H1 (cell line): ENCODE measurements at regions not wholly inside any gene's neighbourhood (a gene's known extent, or its start where the extent isn't known, plus 50 kb on each side); places are given as distances from the start of the nearest gene placed in this dataset.

Source experiments
- CTCF ChIA-PET: fragments of 300-600 bp; sonication (Branson Sonifier 250); formaldehyde crosslinking; loops from one replicate; lab custom pipeline; 2021; ENCODE audit not compliant: partially characterized antibody; lab: Charles Lee
- POLR2A ChIA-PET: fragments of 300-600 bp; sonication (Branson Sonifier 250); formaldehyde crosslinking; loops from one replicate; lab custom pipeline; 2021; ENCODE audit warnings: inconsistent platforms; ENCODE audit not compliant: partially characterized antibody; lab: Charles Lee
- DNase-seq, 2 experiments: peaks; one replicate each; pipeline versions ENCODE4 v3.0.0 to v3.0.0-alpha.2; 2010 to 2022; ENCODE audit warnings: low spot score in 2 of 2, low read depth in 1 of 2, mixed read lengths in 1 of 2
- FAIRE-seq: peaks from 2 replicates; lab custom pipeline; 2011; peaks lifted over from hg19 to GRCh38; lab: Jason Lieb, UNC
- H2AFZ ChIP-seq: 2 replicates; pipeline ENCODE4 v1.8.1; 2012; ENCODE audit warnings: low read length, inconsistent platforms
- H2AK5ac ChIP-seq: 2 replicates; pipeline ENCODE4 v1.6.1; 2013; ENCODE audit warnings: low read depth, low read length
- H2BK120ac ChIP-seq: replicated peaks from 2 replicates; pipeline ENCODE3; 2013; ENCODE audit warnings: low read depth, low read length, inconsistent platforms
- H2BK12ac ChIP-seq: 2 replicates; pipeline ENCODE4 v1.6.1; 2013; ENCODE audit warnings: low read depth, low read length
- H2BK15ac ChIP-seq: 2 replicates; pipeline ENCODE4 v1.6.1; 2013; ENCODE audit warnings: low read length
- H2BK20ac ChIP-seq: 2 replicates; pipeline ENCODE4 v1.6.1; 2013; ENCODE audit warnings: low read length
- H2BK5ac ChIP-seq: 2 replicates; pipeline ENCODE4 v1.6.1; 2013; ENCODE audit warnings: low read depth, low read length
- H3K14ac ChIP-seq: 2 replicates; pipeline ENCODE4 v1.6.1; 2013; ENCODE audit warnings: inconsistent platforms; ENCODE audit not compliant: insufficient read length
- H3K18ac ChIP-seq: 2 replicates; pipeline ENCODE4 v1.6.1; 2013; ENCODE audit warnings: low read length; ENCODE audit errors: extremely low read depth
- H3K23ac ChIP-seq: 2 replicates; pipeline ENCODE4 v1.6.1; 2013; ENCODE audit warnings: inconsistent platforms; ENCODE audit not compliant: insufficient read length
- H3K23me2 ChIP-seq: 2 replicates; pipeline ENCODE4 v1.6.1; 2013; ENCODE audit warnings: low read depth, low read length
- H3K27ac ChIP-seq: 2 replicates; pipeline ENCODE4 v1.6.1; 2011; ENCODE audit warnings: low read depth, low read length, inconsistent platforms
- H3K27me3 ChIP-seq, 4 experiments: replicated peaks in 1 of 4; 1 replicate in 1 of 4; 2 replicates in 3 of 4; pipeline versions ENCODE4 v1.6.1 to v1.8.1; 2011 to 2013; ENCODE audit warnings: low read length in 3 of 4, mild to moderate bottlenecking in 3 of 4, inconsistent platforms in 2 of 4, mixed read lengths in 2 of 4, moderate library complexity in 1 of 4; ENCODE audit not compliant: control insufficient read depth in 3 of 4, insufficient read depth in 3 of 4; ENCODE audit errors: extremely low read depth in 1 of 4
- H3K36me3 ChIP-seq, 4 experiments: 2 replicates each; pipeline versions ENCODE4 v1.6.1 to v1.8.1; 2011 to 2013; ENCODE audit warnings: mild to moderate bottlenecking in 4 of 4, low read length in 3 of 4, moderate library complexity in 2 of 4, control low read depth in 1 of 4, inconsistent platforms in 1 of 4; ENCODE audit not compliant: insufficient read depth in 4 of 4, control insufficient read depth in 2 of 4
- H3K4ac ChIP-seq: replicated peaks from 2 replicates; pipeline ENCODE3; 2013; ENCODE audit warnings: low read length, low read depth, mixed read lengths, inconsistent platforms; ENCODE audit not compliant: insufficient read length
- H3K4me1 ChIP-seq, 4 experiments: replicated peaks in 1 of 4; 1 replicate in 1 of 4; 2 replicates in 3 of 4; pipeline versions ENCODE4 v1.6.1 to v1.8.1; 2011 to 2013; ENCODE audit warnings: low read length in 3 of 4, inconsistent platforms in 2 of 4, mixed read lengths in 1 of 4; ENCODE audit not compliant: insufficient read depth in 4 of 4, control insufficient read depth in 3 of 4
- H3K4me2 ChIP-seq, 2 experiments: 2 replicates each; pipeline versions ENCODE4 v1.6.1 to v1.8.1; 2011 to 2013; ENCODE audit warnings: low read depth in 2 of 2, low read length in 2 of 2, control low read depth in 1 of 2, inconsistent platforms in 1 of 2, mild to moderate bottlenecking in 1 of 2; ENCODE audit not compliant: insufficient read depth in 1 of 2
- H3K4me3 ChIP-seq, 4 experiments: fragments of 200-600, 300-600 bp in 1 of 4; sonication (generic), shearing (Covaris generic), sonication (Bioruptor Twin) in 1 of 4; 2 replicates each; pipeline versions ENCODE4 v1.5.1 to v1.8.1; 2011 to 2016; ENCODE audit warnings: low read length in 4 of 4, low read depth in 3 of 4, control low read depth in 2 of 4, inconsistent platforms in 2 of 4, mild to moderate bottlenecking in 2 of 4, mixed read lengths in 1 of 4, moderate library complexity in 1 of 4; ENCODE audit not compliant: insufficient read depth in 2 of 4; ENCODE audit errors: extremely low read depth in 1 of 4
- H3K56ac ChIP-seq: replicated peaks from 2 replicates; pipeline ENCODE3; 2013; ENCODE audit warnings: low read depth, mild to moderate bottlenecking, mixed read lengths, low read length, inconsistent platforms; ENCODE audit not compliant: insufficient read length
- H3K79me1 ChIP-seq: 2 replicates; pipeline ENCODE4 v1.6.1; 2013; ENCODE audit warnings: low read depth, low read length, control low read depth
- H3K79me2 ChIP-seq, 2 experiments: 2 replicates each; pipeline versions ENCODE4 v1.6.1 to v1.8.1; 2012 to 2013; ENCODE audit warnings: low read length in 2 of 2, mild to moderate bottlenecking in 2 of 2, inconsistent platforms in 1 of 2; ENCODE audit not compliant: insufficient read depth in 2 of 2, control insufficient read depth in 1 of 2
- H3K9ac ChIP-seq, 4 experiments: replicated peaks in 1 of 4; 1 replicate in 1 of 4; 2 replicates in 3 of 4; pipeline versions ENCODE4 v1.6.1 to v1.8.1; 2011 to 2013; ENCODE audit warnings: low read depth in 3 of 4, low read length in 3 of 4, control low read depth in 2 of 4, mild to moderate bottlenecking in 2 of 4, moderate library complexity in 2 of 4, inconsistent platforms in 1 of 4; ENCODE audit errors: extremely low read depth in 1 of 4
- H3K9me3 ChIP-seq, 2 experiments: 2 replicates each; pipeline versions ENCODE4 v1.6.1 to v1.8.1; 2012 to 2013; ENCODE audit warnings: mild to moderate bottlenecking in 2 of 2, moderate library complexity in 2 of 2, control low read depth in 1 of 2, inconsistent platforms in 1 of 2, low read depth in 1 of 2, low read length in 1 of 2, mixed read lengths in 1 of 2; ENCODE audit not compliant: insufficient read depth in 2 of 2
- H4K20me1 ChIP-seq, 2 experiments: replicated peaks in 1 of 2; 2 replicates each; pipeline versions ENCODE3 to v1.8.1; 2011 to 2013; ENCODE audit warnings: inconsistent platforms in 2 of 2, low read length in 2 of 2, mild to moderate bottlenecking in 1 of 2; ENCODE audit not compliant: insufficient read depth in 2 of 2, control insufficient read depth in 1 of 2
- H4K5ac ChIP-seq: 2 replicates; pipeline ENCODE4 v1.6.1; 2013; ENCODE audit warnings: low read length, low read depth, mixed read lengths, inconsistent platforms; ENCODE audit not compliant: insufficient read length
- H4K8ac ChIP-seq: 2 replicates; pipeline ENCODE4 v1.8.0; 2013; ENCODE audit warnings: mild to moderate bottlenecking, moderate library complexity, low read length, inconsistent platforms; ENCODE audit not compliant: insufficient read depth; ENCODE audit errors: extremely low read depth
- H4K91ac ChIP-seq: replicated peaks from 2 replicates; pipeline ENCODE3; 2013; ENCODE audit warnings: low read length, mixed read lengths, inconsistent platforms; ENCODE audit not compliant: insufficient read length
- ASH2L ChIP-seq: fragments of 200-600, 300-600 bp; sonication (generic); IDR thresholded peaks from one replicate; pipeline ENCODE4 v1.7.1; 2017; ENCODE audit warnings: low read length
- BCL11A ChIP-seq, 2 experiments: IDR thresholded peaks; one replicate each; pipeline ENCODE4 v1.6.1; 2011; ENCODE audit warnings: low read depth in 2 of 2, low read length in 2 of 2, mild to moderate bottlenecking in 2 of 2
- CEBPB ChIP-seq: IDR thresholded peaks from 2 replicates; pipeline ENCODE4 v1.6.1; 2012; ENCODE audit warnings: low read depth, low read length
- EZH2 ChIP-seq: fragments of 200-600 bp; sonication (generic); IDR thresholded peaks from 2 replicates; pipeline ENCODE4 v1.7.1; 2012; ENCODE audit warnings: low read depth, mild to moderate bottlenecking, moderate library complexity, low read length, inconsistent platforms; ENCODE audit not compliant: severe bottlenecking
- JUN ChIP-seq: IDR thresholded peaks from 2 replicates; pipeline ENCODE4 v1.6.1; 2011; ENCODE audit warnings: low read depth, mild to moderate bottlenecking, improper control_type of control experiment, low read length
- JUND ChIP-seq: IDR thresholded peaks from 2 replicates; pipeline ENCODE4 v1.6.1; 2011; ENCODE audit warnings: mild to moderate bottlenecking, improper control_type of control experiment, low read length
- KDM1A ChIP-seq: fragments of 200-600, 300-600 bp; sonication (generic); IDR thresholded peaks from 2 replicates; pipeline ENCODE4 v1.7.1; 2016; ENCODE audit warnings: mild to moderate bottlenecking, low read length, borderline replicate concordance
- POLR2A ChIP-seq, 2 experiments: IDR thresholded peaks; 1 replicate in 1 of 2; 2 replicates in 1 of 2; pipeline ENCODE4 v1.6.1; 2011; ENCODE audit warnings: low read depth in 2 of 2, low read length in 2 of 2, mild to moderate bottlenecking in 2 of 2; ENCODE audit errors: control extremely low read depth in 1 of 2
- SIN3A ChIP-seq, 2 experiments: IDR thresholded peaks in 1 of 2; conservative IDR thresholded peaks in 1 of 2; 2 replicates each; pipeline ENCODE4 v1.6.1; 2011 to 2012; ENCODE audit warnings: low read length in 2 of 2, improper control_type of control experiment in 1 of 2, low read depth in 1 of 2, mild to moderate bottlenecking in 1 of 2
- SP1 ChIP-seq: IDR thresholded peaks from 2 replicates; pipeline ENCODE4 v1.6.1; 2011; ENCODE audit warnings: low read depth, low read length
- TAF1 ChIP-seq: IDR thresholded peaks from 2 replicates; pipeline ENCODE4 v1.6.1; 2011; ENCODE audit warnings: mild to moderate bottlenecking, low read depth, low read length
- TBP ChIP-seq: IDR thresholded peaks from 2 replicates; pipeline ENCODE4 v1.6.1; 2011; ENCODE audit warnings: low read depth, low read length, improper control_type of control experiment
- ZNF274 ChIP-seq: IDR thresholded peaks from 2 replicates; pipeline ENCODE4 v1.7.0; 2012; ENCODE audit warnings: low read length, borderline replicate concordance; ENCODE audit errors: extremely low read depth
- WGBS, 2 experiments: shearing (Covaris generic) in 1 of 2; methylation state at CpG; one replicate each; pipeline versions ENCODE4 v1.1.6 to v1.1.7; 2013 to 2015; ENCODE audit warnings: low lambda C conversion rate in 2 of 2, mixed read lengths in 2 of 2, inconsistent platforms in 1 of 2, low coverage in 1 of 2, missing lambda C conversion rate in 1 of 2; ENCODE audit not compliant: insufficient replicate concordance in 2 of 2, insufficient coverage in 1 of 2, insufficient read length in 1 of 2; ENCODE audit errors: extremely low coverage in 1 of 2, missing lambda C conversion rate in 1 of 2; 5-methylcytosine and 5-hydroxymethylcytosine counted together
- TF ChIP-seq, protein P1 (sequence below), 3 experiments: IDR thresholded peaks; 1 replicate in 2 of 3; 2 replicates in 1 of 3; pipeline versions ENCODE4 v1.5.1 to v1.6.1; 2011; ENCODE audit warnings: low read length in 3 of 3, mild to moderate bottlenecking in 3 of 3, inconsistent platforms in 2 of 3, low read depth in 1 of 3, moderate library complexity in 1 of 3; ENCODE audit not compliant: insufficient read depth in 1 of 3; ENCODE audit errors: control extremely low read depth in 1 of 3

DNA sequence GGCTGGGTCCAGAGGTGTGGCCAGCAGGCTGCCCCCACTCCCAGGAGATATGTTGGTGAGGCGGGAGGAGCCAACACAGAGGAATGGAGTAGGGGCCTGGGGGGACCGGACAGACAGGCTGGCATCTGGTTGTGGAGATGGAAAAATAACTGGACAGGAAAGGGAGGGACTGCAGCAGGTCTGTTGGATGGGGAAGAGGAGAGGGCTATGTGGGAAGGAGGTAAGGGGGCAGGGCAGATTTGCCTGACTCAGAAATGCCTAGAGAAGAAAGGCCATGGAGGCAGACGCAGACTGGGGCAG is 160.4 kb downstream of the TRIM29 start:
- no peak overlapping the region for H4K8ac ChIP-seq
- H3K36me3 ChIP-seq, result no peaks in the 10 kb centered on the region
- ChIA-PET CTCF (interaction anchor here (1.1 to 1.2 kb wide), 2 partner anchors 10 to 21 kb away, joined by 4 read pairs; no protein-coding TSS in a partner anchor), POLR2A (no interaction called here)
- DNase-seq, result no peak
- no peaks in the 10 kb centered on the region for H3K79me2 ChIP-seq
- no peak overlapping the region for H3K4me3 ChIP-seq
- H3K4me1 ChIP-seq, result peaks cover 2 to 15% (median 9%) of the 10 kb centered on the region in 4 experiments; a peak in 5 of 7 replicates
- no peak for FAIRE-seq
- H4K20me1 ChIP-seq, result no peaks in the 10 kb centered on the region
- no peak overlapping the region for H3K4me2 ChIP-seq
- H2AK5ac ChIP-seq, result no peak overlapping the region
- no peak overlapping the region for H3K9ac ChIP-seq
- no peak overlapping the region for H3K4ac ChIP-seq
- H3K79me1 ChIP-seq, result no peaks in the 10 kb centered on the region
- no peaks in the 10 kb centered on the region for H3K9me3 ChIP-seq
- no peak overlapping the region for H3K56ac ChIP-seq
- H2BK120ac ChIP-seq, result no peak overlapping the region
- no peak overlapping the region for H3K14ac ChIP-seq
- H3K27ac ChIP-seq, result no peak overlapping the region
- no peak overlapping the region for H3K18ac ChIP-seq
- H2BK5ac ChIP-seq, result no peak overlapping the region
- no peaks in the 10 kb centered on the region for H3K23me2 ChIP-seq
- no peak overlapping the region for H2BK12ac ChIP-seq
- H3K23ac ChIP-seq, result no peak overlapping the region
- H2AFZ ChIP-seq, result no peak overlapping the region
- H3K27me3 ChIP-seq, result no peaks in the 10 kb centered on the region; a peak in 2 of 7 replicates
- H2BK20ac ChIP-seq, result no peak overlapping the region
- 88% methylated on average over 3 of the region's 3 CpGs; no CpG with 5 or more reads in 1 of the 2 experiments for WGBS, 2 experiments
- H2BK15ac ChIP-seq, result no peak overlapping the region
- H4K91ac ChIP-seq, result no peak overlapping the region
- H4K5ac ChIP-seq, result no peak overlapping the region
- TF ChIP-seq ZNF274, result no peak
- no peak for TF ChIP-seq SIN3A (conservative IDR thresholded peaks at IDR 0.05 in 1 of 2, IDR thresholded peaks at IDR 0.05 in 1 of 2; ENCODE audit: low read depth in 1 of 2, low read length in 2 of 2)
- no peak for TF ChIP-seq SP1
- TF ChIP-seq EZH2, result no peak
- TF ChIP-seq JUN, result no peak
- TF ChIP-seq, protein P1, sequence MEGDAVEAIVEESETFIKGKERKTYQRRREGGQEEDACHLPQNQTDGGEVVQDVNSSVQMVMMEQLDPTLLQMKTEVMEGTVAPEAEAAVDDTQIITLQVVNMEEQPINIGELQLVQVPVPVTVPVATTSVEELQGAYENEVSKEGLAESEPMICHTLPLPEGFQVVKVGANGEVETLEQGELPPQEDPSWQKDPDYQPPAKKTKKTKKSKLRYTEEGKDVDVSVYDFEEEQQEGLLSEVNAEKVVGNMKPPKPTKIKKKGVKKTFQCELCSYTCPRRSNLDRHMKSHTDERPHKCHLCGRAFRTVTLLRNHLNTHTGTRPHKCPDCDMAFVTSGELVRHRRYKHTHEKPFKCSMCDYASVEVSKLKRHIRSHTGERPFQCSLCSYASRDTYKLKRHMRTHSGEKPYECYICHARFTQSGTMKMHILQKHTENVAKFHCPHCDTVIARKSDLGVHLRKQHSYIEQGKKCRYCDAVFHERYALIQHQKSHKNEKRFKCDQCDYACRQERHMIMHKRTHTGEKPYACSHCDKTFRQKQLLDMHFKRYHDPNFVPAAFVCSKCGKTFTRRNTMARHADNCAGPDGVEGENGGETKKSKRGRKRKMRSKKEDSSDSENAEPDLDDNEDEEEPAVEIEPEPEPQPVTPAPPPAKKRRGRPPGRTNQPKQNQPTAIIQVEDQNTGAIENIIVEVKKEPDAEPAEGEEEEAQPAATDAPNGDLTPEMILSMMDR (IDR thresholded peaks at IDR 0.05; ENCODE audit: control extremely low read depth in 1 of 3, insufficient read depth in 1 of 3, low read depth in 1 of 3, low read length in 3 of 3), result no peak
- TF ChIP-seq JUND, result no peak
- TF ChIP-seq CEBPB, result no peak
- TF ChIP-seq ASH2L, result no peak
- no peak for TF ChIP-seq TBP
- no peak for TF ChIP-seq POLR2A (IDR thresholded peaks at IDR 0.05; ENCODE audit: control extremely low read depth in 1 of 2, low read depth in 2 of 2, low read length in 2 of 2)
- TF ChIP-seq KDM1A, result no peak
- TF ChIP-seq BCL11A (IDR thresholded peaks at IDR 0.05; ENCODE audit: low read depth in 2 of 2, low read length in 2 of 2), result no peak
- no peak for TF ChIP-seq TAF1
